ENCODE measurements at regions not wholly inside any gene's neighbourhood (a gene's known extent, or its start where the extent isn't known, plus 50 kb on each side); places are given as distances from the start of the nearest gene placed in this dataset.

- TF ChIP-seq ZNF416 (CRISPR knock-in tag; IDR thresholded peaks at IDR 0.05): no peak
- TF ChIP-seq HMGA2 (CRISPR knock-in tag; IDR thresholded peaks at IDR 0.05): no peak
- no peak for TF ChIP-seq NFATC4 (CRISPR knock-in tag; IDR thresholded peaks at IDR 0.05)
- TF ChIP-seq ELF4 (CRISPR knock-in tag; IDR thresholded peaks at IDR 0.05; ENCODE audit: low read depth): no peak
- no peak for TF ChIP-seq IRF1 (CRISPR knock-in tag; IDR thresholded peaks at IDR 0.05)
- TF ChIP-seq ZNF263 (CRISPR knock-in tag; IDR thresholded peaks at IDR 0.05; ENCODE audit: low read depth): no peak
- no peak for TF ChIP-seq ATF6 (CRISPR knock-in tag; IDR thresholded peaks at IDR 0.05)
These were observed 474.6 kb downstream of the EPHA4 start (continued) for GRCh38 chr2:221097568-221097915.

GRCh38 chr2:221097949-221098348 lies 474.2 kb downstream of the EPHA4 start:
- no peak overlapping the region for H3K4me3 Mint-ChIP-seq
- H3K27me3 Mint-ChIP-seq (ENCODE audit: low read depth): no peaks in the 10 kb centered on the region
- H3K36me3 Mint-ChIP-seq: no peaks in the 10 kb centered on the region
- peaks cover 8% of the 10 kb centered on the region for H3K4me1 Mint-ChIP-seq
- no peak for DNase-seq (ENCODE audit: low spot score)
- CTCF ChIA-PET: no interaction called here
- TF ChIP-seq NR1H2 (CRISPR knock-in tag; IDR thresholded peaks at IDR 0.05): no peak
- TF ChIP-seq ZNF423 (CRISPR knock-in tag; IDR thresholded peaks at IDR 0.05): no peak
- no peak for TF ChIP-seq SMAD4 (CRISPR knock-in tag; IDR thresholded peaks at IDR 0.05)
- no peaks in the 10 kb centered on the region for H3K9me3 Mint-ChIP-seq
- no peak for ATAC-seq
- no peak overlapping the region for H3K27ac Mint-ChIP-seq
- POLR2A ChIA-PET: no interaction called here

GRCh38 chr2:221100467-221101089 lies 471.5 kb downstream of the EPHA4 start:
- no peak for TF ChIP-seq AFF4 (CRISPR knock-in tag; IDR thresholded peaks at IDR 0.05; ENCODE audit: borderline replicate concordance)
- TF ChIP-seq MLX (CRISPR knock-in tag; IDR thresholded peaks at IDR 0.05): no peak
- Mint-ChIP-seq H3K4me1 (peaks cover 20% of the 10 kb centered on the region), H3K27ac (no peak overlapping the region), H3K9me3 (no peaks in the 10 kb centered on the region), H3K4me3 (no peak overlapping the region), H3K27me3 (ENCODE audit: low read depth) (no peaks in the 10 kb centered on the region), H3K36me3 (no peaks in the 10 kb centered on the region)
- DNase-seq (ENCODE audit: low spot score) (peak; percentile 22), ATAC-seq (peak; percentile 81)
- POLR2A ChIA-PET: no interaction called here
- CTCF ChIA-PET: interaction anchor here (1.1 to 1.4 kb wide), 3 partner anchors 9 to 145 kb away, joined by 3 read pairs; no protein-coding TSS in a partner anchor

- Mint-ChIP-seq H3K36me3 (no peaks in the 10 kb centered on the region), H3K27me3 (ENCODE audit: low read depth) (no peaks in the 10 kb centered on the region), H3K4me3 (no peak overlapping the region), H3K27ac (no peak overlapping the region), H3K4me1 (peaks cover 22% of the 10 kb centered on the region), H3K9me3 (no peaks in the 10 kb centered on the region)
- ChIA-PET POLR2A (interaction anchor here (0.5 kb wide), 1 partner anchor 608 kb away, joined by 4 read pairs; no protein-coding TSS in a partner anchor), CTCF (no interaction called here)
- TF ChIP-seq STAT6 (CRISPR knock-in tag; conservative IDR thresholded peaks at IDR 0.05; ENCODE audit: low read depth) (no peak), AR (CRISPR knock-in tag; IDR thresholded peaks at IDR 0.05) (no peak)
- no peak for DNase-seq (ENCODE audit: low spot score)
- no peak for ATAC-seq
These were observed 469.0 kb downstream of the EPHA4 start for GRCh38 chr2:221102896-221103688.

All from WTC11 (cell line).